ENCODE measurements at regions not wholly inside any gene's neighbourhood (a gene's known extent, or its start where the extent isn't known, plus 50 kb on each side); places are given as distances from the start of the nearest gene placed in this dataset.

GRCh38 chr4:141301216-141301615 is 80.5 kb downstream of the ZNF330 start (continued):
- TF ChIP-seq ZNF532 (CRISPR knock-in tag; IDR thresholded peaks at IDR 0.05; ENCODE audit: borderline replicate concordance) (no peak), TEAD1 (CRISPR knock-in tag; IDR thresholded peaks at IDR 0.05) (no peak), CREB1 (CRISPR knock-in tag; IDR thresholded peaks at IDR 0.05) (no peak), GRHL2 (CRISPR knock-in tag; IDR thresholded peaks at IDR 0.05; ENCODE audit: insufficient replicate concordance, severe bottlenecking) (no peak), E2F5 (CRISPR knock-in tag; IDR thresholded peaks at IDR 0.05) (no peak)

- POLR2A ChIA-PET: no interaction called here
- Mint-ChIP-seq H3K9me3 (no peaks in the 10 kb centered on the region), H3K27ac (no peak overlapping the region), H3K4me1 (no peaks in the 10 kb centered on the region), H3K4me3 (no peak overlapping the region), H3K27me3 (ENCODE audit: low read depth) (no peaks in the 10 kb centered on the region), H3K36me3 (no peaks in the 10 kb centered on the region)
- DNase-seq (ENCODE audit: low spot score): no peak
- TF ChIP-seq ZNF512 (CRISPR knock-in tag; IDR thresholded peaks at IDR 0.05; ENCODE audit: borderline replicate concordance) (no peak), SMAD4 (CRISPR knock-in tag; IDR thresholded peaks at IDR 0.05) (no peak), EMX1 (CRISPR knock-in tag; IDR thresholded peaks at IDR 0.05) (no peak), ZNF425 (CRISPR knock-in tag; conservative IDR thresholded peaks at IDR 0.05) (no peak), ZNF219 (CRISPR knock-in tag; IDR thresholded peaks at IDR 0.05; ENCODE audit: borderline replicate concordance) (no peak), NFE2L1 (CRISPR knock-in tag; IDR thresholded peaks at IDR 0.05) (no peak), E2F5 (CRISPR knock-in tag; IDR thresholded peaks at IDR 0.05) (no peak), AR (CRISPR knock-in tag; IDR thresholded peaks at IDR 0.05) (no peak), ZNF138 (CRISPR knock-in tag; conservative IDR thresholded peaks at IDR 0.05) (no peak)
- CTCF ChIA-PET: interaction anchor here (0.7 kb wide), 1 partner anchor 67 kb away, joined by 3 read pairs; no protein-coding TSS in a partner anchor
- no peak for ATAC-seq
Observed at GRCh38 chr4:141302924-141303323, 82.2 kb downstream of the ZNF330 start.

Data from WTC11 (cell line).